Mucosa of rectum (tissue), 2 donors: ENCODE measurements at regions not wholly inside any gene's neighbourhood (a gene's known extent, or its start where the extent isn't known, plus 50 kb on each side); places are given as distances from the start of the nearest gene placed in this dataset.
"Not testable (repeated sequence)": the region's sequence is repeated elsewhere in the genome, so short reads cannot be mapped to it uniquely, and the experiment has no call there.

Experiments used
- H3K27ac ChIP-seq, 2 donors: one replicate each; pipeline ENCODE4 v1.7.0; 2013; ENCODE audit warnings: inconsistent platforms in 2 of 2, low read depth in 2 of 2, low read length in 2 of 2
- H3K27me3 ChIP-seq, 2 donors: one replicate each; pipeline ENCODE4 v1.7.0; 2013; ENCODE audit warnings: low read length in 2 of 2; ENCODE audit not compliant: control insufficient read depth in 2 of 2, insufficient read depth in 2 of 2
- H3K36me3 ChIP-seq, 2 donors: one replicate each; pipeline ENCODE4 v1.7.0; 2013; ENCODE audit warnings: low read length in 2 of 2; ENCODE audit not compliant: control insufficient read depth in 2 of 2, insufficient read depth in 2 of 2
- H3K4me1 ChIP-seq, 2 donors: one replicate each; pipeline ENCODE4 v1.7.0; 2013; ENCODE audit warnings: low read length in 2 of 2, mild to moderate bottlenecking in 1 of 2; ENCODE audit not compliant: control insufficient read depth in 2 of 2, insufficient read depth in 2 of 2
- H3K4me3 ChIP-seq, 2 donors: one replicate each; pipeline ENCODE4 v1.7.0; 2013; ENCODE audit warnings: low read length in 2 of 2
- H3K9ac ChIP-seq, 2 donors: one replicate each; pipeline ENCODE4 v1.7.0; 2013; ENCODE audit warnings: low read length in 2 of 2, low read depth in 1 of 2, mild to moderate bottlenecking in 1 of 2
- H3K9me3 ChIP-seq, 2 donors: one replicate each; pipeline ENCODE4 v1.7.0; 2013; ENCODE audit warnings: low read length in 2 of 2; ENCODE audit not compliant: control insufficient read depth in 2 of 2
- donor health status: healthy.
- donor health status: Normal muscosa, but diverticular disease.

GRCh38 chr7:125193263-125193662 is 263.6 kb upstream of the POT1 start:
- Histone ChIP-seq H3K27ac (no peak overlapping the region), H3K9me3 (peaks cover 0 to 3% of the 10 kb centered on the region in 2 donors), H3K9ac (no peak overlapping the region), H3K4me1 (no peaks in the 10 kb centered on the region), H3K4me3 (no peak overlapping the region), H3K36me3 (no peaks in the 10 kb centered on the region), H3K27me3 (no peaks in the 10 kb centered on the region)

GRCh38 chr7:125184801-125185200 is 255.2 kb upstream of the POT1 start:
- Histone ChIP-seq H3K36me3 (no peaks in the 10 kb centered on the region), H3K9me3 (peaks cover 0 to 2% of the 10 kb centered on the region in 2 donors), H3K27ac (no peak overlapping the region), H3K9ac (no peak overlapping the region), H3K27me3 (no peaks in the 10 kb centered on the region), H3K4me3 (no peak overlapping the region), H3K4me1 (no peaks in the 10 kb centered on the region)

- H3K9ac ChIP-seq, H3K9me3 ChIP-seq, H3K27ac ChIP-seq, H3K27me3 ChIP-seq, H3K4me1 ChIP-seq, H3K36me3 ChIP-seq, H3K4me3 ChIP-seq: not testable (repeated sequence)
Observed at GRCh38 chr7:125181569-125182267, 252.1 kb upstream of the POT1 start.

- H3K9ac ChIP-seq: no peak overlapping the region
- no peaks in the 10 kb centered on the region for H3K9me3 ChIP-seq
- H3K4me1 ChIP-seq: no peaks in the 10 kb centered on the region
- no peak overlapping the region for H3K4me3 ChIP-seq
- H3K27ac ChIP-seq: no peak overlapping the region
- no peaks in the 10 kb centered on the region for H3K27me3 ChIP-seq
- H3K36me3 ChIP-seq: no peaks in the 10 kb centered on the region
Observed at GRCh38 chr7:125173571-125173970, 243.9 kb upstream of the POT1 start.

GRCh38 chr7:125169088-125169487 is 239.5 kb upstream of the POT1 start:
- no peak overlapping the region for H3K4me3 ChIP-seq
- no peak overlapping the region for H3K9ac ChIP-seq
- no peaks in the 10 kb centered on the region for H3K36me3 ChIP-seq
- H3K27ac ChIP-seq: no peak overlapping the region
- no peaks in the 10 kb centered on the region for H3K4me1 ChIP-seq
- no peaks in the 10 kb centered on the region for H3K9me3 ChIP-seq
- H3K27me3 ChIP-seq: no peaks in the 10 kb centered on the region

- Histone ChIP-seq H3K27me3 (no peaks in the 10 kb centered on the region), H3K9ac (no peak overlapping the region), H3K27ac (no peak overlapping the region), H3K4me1 (no peaks in the 10 kb centered on the region), H3K9me3 (peaks cover 0 to 2% of the 10 kb centered on the region in 2 donors), H3K36me3 (no peaks in the 10 kb centered on the region), H3K4me3 (no peak overlapping the region)
Observed at GRCh38 chr7:125154930-125155329, 225.3 kb upstream of the POT1 start.

- Histone ChIP-seq H3K4me3 (no peak overlapping the region), H3K27ac (no peak overlapping the region), H3K9ac (no peak overlapping the region), H3K27me3 (no peaks in the 10 kb centered on the region), H3K4me1 (no peaks in the 10 kb centered on the region), H3K36me3 (no peaks in the 10 kb centered on the region), H3K9me3 (peaks cover 2 to 3% of the 10 kb centered on the region in 2 donors)
Observed at GRCh38 chr7:125149151-125149550, 219.5 kb upstream of the POT1 start.

- H3K27ac ChIP-seq: no peak overlapping the region
- H3K9me3 ChIP-seq: peaks cover 0 to 3% of the 10 kb centered on the region in 2 donors
Observed at GRCh38 chr7:125147047-125147446, 217.4 kb upstream of the POT1 start.

GRCh38 chr7:125136755-125137532 is 207.3 kb upstream of the POT1 start:
- Histone ChIP-seq H3K36me3 (no peaks in the 10 kb centered on the region), H3K27ac (no peak overlapping the region), H3K9ac (no peak overlapping the region)

More at GRCh38 chr7:125147047-125147446, 217.4 kb upstream of the POT1 start:
- no peak overlapping the region for H3K9ac ChIP-seq
- no peak overlapping the region for H3K4me3 ChIP-seq
- H3K4me1 ChIP-seq: no peaks in the 10 kb centered on the region
- no peaks in the 10 kb centered on the region for H3K36me3 ChIP-seq
- no peaks in the 10 kb centered on the region for H3K27me3 ChIP-seq

GRCh38 chr7:125136341-125136740 is 206.7 kb upstream of the POT1 start:
- no peaks in the 10 kb centered on the region for H3K9me3 ChIP-seq
- no peak overlapping the region for H3K27ac ChIP-seq
- no peak overlapping the region for H3K9ac ChIP-seq
- no peak overlapping the region for H3K4me3 ChIP-seq
- H3K36me3 ChIP-seq: no peaks in the 10 kb centered on the region
- H3K27me3 ChIP-seq: no peaks in the 10 kb centered on the region
- no peaks in the 10 kb centered on the region for H3K4me1 ChIP-seq

More at GRCh38 chr7:125136755-125137532, 207.3 kb upstream of the POT1 start:
- Histone ChIP-seq H3K27me3 (no peaks in the 10 kb centered on the region), H3K4me1 (no peaks in the 10 kb centered on the region), H3K9me3 (no peaks in the 10 kb centered on the region), H3K4me3 (no peak overlapping the region)
